Limb (tissue), 2 donors: ENCODE measurements at regions not wholly inside any gene's neighbourhood (a gene's known extent, or its start where the extent isn't known, plus 50 kb on each side); places are given as distances from the start of the nearest gene placed in this dataset.
"Not testable (repeated sequence)": the region's sequence is repeated elsewhere in the genome, so short reads cannot be mapped to it uniquely, and the experiment has no call there.

ENCODE experiments used
- DNase-seq, 2 donors: peaks; one replicate each; pipeline ENCODE4 v3.0.0-alpha.2; 2016; ENCODE audit errors: extremely low spot score in 2 of 2

- DNase-seq = no peak
These were observed 1551.7 kb upstream of the GOT2 start for GRCh38 chr16:60285794-60286193.

GRCh38 chr16:60279061-60279665, 1545.0 kb upstream of the GOT2 start:
- no peak for DNase-seq

- DNase-seq = no peak
These were observed 1540.4 kb upstream of the GOT2 start for GRCh38 chr16:60274431-60275019.

- DNase-seq = no peak
These were observed 1537.7 kb upstream of the GOT2 start for GRCh38 chr16:60271781-60272180.

- no peak for DNase-seq
These were observed 1537.1 kb upstream of the GOT2 start for GRCh38 chr16:60271025-60271771.

- DNase-seq = no peak
These were observed 1527.3 kb upstream of the GOT2 start for GRCh38 chr16:60261425-60261824.

DNA sequence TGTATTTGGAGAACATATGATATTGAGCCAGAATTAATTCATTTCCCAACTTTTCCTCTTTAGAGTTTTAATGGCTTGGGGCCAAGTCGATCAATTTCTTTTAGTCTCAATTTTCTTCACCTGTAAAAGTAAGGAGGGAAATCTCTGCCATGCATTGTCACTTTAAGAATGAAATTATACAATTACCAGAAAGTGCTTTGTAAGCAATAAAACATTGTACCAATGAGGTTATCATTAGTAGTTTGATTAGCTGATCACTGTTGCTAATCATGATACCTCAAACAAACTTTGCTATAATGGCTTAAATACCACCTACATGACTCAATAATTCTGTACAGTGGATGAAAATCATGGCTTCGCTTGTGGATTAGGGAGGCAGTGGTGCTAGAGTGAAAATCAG, 1525.8 kb upstream of the GOT2 start:
- DNase-seq = no peak

- DNase-seq = no peak
These were observed 1512.0 kb upstream of the GOT2 start for GRCh38 chr16:60246086-60246485.

DNA sequence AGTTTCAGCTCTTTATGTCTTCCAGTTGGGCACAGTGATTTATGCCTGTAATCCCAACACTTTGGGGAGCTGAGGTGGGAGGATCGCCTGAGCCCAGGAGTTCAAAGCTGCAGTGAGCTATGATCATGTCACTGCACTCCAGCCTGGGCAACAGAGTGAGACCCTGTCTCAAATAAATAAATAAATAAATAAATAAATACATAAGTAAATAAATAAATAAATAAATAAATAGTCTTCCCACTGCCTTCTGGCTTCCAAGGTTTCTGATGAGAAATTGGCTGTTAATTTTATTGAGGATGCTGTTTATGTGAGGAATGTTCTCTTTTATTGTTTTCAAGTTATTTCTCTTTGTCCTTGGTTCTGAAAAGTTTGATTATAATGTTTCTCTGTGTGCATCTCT, 1507.6 kb upstream of the GOT2 start:
- no peak for DNase-seq

DNA sequence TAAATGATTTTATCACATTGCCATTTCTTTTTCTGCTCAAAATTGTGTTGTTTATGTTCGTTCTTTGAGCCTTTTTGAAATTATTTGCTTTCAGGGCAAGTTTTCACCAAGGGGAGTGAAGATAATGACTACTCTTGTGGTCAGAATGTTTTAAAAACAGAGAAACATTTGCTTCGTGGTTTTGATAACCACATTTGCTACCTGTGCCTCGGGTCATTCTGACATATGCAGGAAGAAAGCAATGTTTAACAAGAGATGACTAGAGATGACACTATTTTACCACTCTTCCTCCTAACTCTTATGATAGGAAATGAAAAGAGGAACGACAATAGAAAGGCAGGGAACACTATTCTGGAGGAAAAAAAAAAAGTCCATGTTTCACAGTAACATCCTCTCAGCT, 1496.5 kb upstream of the GOT2 start:
- DNase-seq = no peak

DNA sequence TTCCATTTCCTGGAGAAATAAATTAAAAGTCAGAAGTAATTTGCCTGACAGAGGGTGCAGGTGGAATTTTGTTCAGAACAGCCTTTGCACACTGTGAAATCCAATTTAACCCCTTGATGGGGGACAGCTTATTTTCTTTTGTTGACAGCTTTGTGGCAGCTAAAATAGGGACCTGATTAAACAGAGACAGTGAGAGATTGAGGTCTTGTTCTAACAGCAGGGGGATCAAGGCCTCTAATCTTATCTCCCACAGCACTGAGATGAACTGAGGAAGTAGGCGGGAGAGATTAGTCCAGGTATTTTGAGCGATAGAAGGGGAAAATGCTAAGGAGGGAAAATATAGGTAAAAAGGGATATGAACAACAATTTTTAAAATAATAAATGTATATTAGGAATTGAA, 1491.4 kb upstream of the GOT2 start:
- no peak for DNase-seq

DNA sequence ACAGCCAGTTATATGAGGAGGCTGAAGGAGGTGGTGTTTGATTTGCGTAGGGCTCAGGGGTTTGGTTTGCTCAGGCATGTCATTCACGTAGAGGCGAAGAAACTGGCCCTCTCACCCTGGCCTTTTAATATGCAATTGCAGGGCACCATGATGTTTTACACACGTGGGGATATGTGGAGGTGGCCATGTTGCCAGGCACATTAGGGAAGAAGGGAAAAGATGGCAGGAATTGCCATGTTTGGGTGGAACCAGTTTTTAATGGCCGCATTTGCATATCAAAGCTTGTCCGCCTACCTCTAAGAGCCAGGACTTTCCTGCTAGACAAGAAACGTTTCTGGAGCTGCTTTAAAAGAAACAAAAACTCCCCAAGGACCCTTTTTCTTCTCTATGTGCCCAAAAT, 1483.7 kb upstream of the GOT2 start:
- no peak for DNase-seq

- no peak for DNase-seq
These were observed 1480.2 kb upstream of the GOT2 start for GRCh38 chr16:60214311-60214710.

DNA sequence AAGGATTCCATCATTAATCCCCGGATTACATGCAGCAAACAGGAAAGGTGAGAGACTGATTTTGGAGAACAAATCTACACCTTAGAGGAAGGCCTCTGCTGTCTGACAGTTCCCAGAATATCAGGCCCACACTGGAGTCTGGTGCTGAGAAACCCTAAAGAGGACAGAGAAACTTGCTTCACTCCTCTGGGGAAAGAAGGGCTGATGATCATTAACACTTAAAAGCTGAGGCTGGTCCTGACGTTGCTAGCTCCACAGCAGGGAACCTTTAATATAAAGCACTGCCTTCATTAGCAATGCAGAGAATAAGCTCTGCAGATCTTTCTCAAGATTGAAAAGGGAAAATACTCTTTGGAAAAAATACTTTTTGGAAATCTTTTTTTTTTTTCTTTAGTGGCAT, 1472.4 kb upstream of the GOT2 start:
- DNase-seq = no peak

DNA sequence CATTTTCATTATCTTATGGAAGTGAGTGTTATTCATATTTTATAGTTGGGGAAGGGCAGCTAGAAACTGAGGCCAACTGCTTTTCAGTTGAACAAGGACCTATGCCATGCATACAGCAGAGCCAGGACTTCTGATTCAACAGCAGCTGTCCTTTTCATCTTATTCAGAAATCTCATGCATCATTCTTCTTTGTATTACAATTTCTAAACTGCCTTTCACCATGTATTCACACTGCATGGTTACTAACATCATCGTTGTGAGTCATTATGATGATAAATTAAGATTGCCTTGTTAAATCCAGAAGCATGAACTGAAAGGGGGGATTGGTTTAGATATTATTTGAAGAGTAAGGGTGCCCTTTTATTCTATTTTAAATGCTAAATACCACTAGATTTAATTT, 1470.1 kb upstream of the GOT2 start:
- DNase-seq = no peak

GRCh38 chr16:60203525-60204124, 1469.5 kb upstream of the GOT2 start:
- peak in 1 of 2 donors; percentile 27 for DNase-seq

DNA sequence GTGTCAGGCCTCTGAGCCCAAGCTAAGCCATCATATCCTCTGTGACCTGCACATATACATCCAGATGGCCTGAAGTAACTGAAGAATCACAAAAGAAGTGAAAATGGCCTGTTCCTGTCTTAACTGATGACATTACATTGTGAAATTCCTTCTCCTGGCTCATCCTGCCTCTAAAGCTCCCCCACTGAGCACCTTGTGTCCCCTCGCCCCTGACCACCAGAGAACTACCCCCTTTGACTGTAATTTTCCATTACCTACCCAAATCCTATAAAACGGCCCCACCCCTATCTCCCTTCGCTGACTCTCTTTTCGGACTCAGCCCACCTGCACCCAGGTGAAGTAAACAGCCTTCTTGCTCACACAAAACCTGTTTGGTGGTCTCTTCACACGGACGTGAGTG, 1466.6 kb upstream of the GOT2 start:
- not testable (repeated sequence) for DNase-seq

DNA sequence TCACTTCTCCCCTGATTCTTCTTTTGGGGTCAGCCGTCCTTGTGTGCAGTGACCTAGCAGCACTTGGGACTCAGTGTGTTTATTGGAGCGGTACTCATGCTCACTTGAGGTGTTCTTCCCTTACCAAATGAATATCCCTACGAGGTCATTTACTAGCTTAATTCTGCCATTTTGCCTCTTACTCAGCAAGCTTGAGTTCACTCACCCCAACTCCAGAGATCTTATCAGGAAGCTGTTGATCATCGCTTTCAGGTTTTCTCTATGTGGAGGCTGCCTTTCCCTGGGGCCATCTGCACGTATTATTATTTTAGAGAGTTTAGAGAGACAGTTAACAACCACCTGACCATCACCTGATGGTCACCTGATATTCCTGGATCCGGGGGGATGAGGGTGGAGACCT, 1466.0 kb upstream of the GOT2 start:
- DNase-seq = no peak

DNA sequence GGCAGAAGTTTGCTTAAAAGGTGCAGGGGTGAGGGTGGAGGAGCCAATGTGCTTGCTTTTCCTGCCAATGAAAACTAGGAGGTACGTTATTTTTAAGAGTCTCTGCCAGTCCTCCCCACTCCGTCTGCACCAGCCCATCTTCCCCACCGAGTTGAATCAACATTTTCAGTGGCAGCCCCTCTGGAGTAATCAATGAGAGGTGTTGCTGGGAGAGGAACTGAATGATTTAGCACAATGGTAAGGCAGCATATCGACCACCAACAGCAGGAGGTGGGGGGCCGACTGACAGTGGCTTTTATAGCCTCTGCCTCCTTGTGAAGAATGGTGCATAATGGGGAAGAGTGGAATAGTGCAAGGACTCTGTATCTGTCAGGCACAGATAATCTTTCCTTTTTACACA, 1465.0 kb upstream of the GOT2 start:
- DNase-seq = no peak

DNA sequence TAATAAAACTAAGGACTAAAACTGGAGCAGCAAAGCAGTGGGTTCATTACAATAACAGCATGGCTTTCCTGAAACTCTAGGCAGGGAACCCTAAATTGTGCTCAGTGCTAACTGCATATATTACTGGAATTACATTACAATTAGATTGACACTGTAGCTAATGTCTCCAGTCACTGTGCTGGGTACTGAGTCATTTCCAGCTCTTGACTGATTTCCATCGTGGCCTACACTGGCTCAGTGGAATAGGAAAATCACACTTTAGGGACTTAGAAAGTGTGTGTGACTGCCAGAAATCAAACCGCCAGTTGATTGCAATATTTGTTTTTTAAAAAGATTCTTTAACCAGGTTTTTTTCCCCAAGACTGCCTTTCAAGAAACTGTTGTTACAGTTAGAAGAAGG, 1447.4 kb upstream of the GOT2 start:
- no peak for DNase-seq

- DNase-seq = no peak
These were observed 1446.5 kb upstream of the GOT2 start for GRCh38 chr16:60180609-60181008.

DNA sequence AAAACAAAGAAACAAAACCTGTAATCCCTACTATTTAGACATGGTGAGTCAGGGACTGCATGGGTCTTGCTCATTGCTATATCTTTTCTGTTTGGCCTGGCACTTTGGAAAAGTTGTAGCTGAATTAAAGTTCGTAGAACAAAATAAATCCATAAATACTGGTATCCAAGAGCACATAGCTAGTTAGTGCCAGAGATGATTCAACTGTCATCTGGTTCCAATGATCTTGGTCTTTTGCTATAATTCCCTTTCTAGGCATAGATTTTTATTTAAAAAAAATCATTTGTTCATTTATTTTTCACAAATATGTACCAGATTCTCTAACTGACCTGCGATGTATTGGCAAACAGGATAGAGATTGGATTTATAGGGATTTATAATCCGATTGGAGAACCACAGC, 1436.1 kb upstream of the GOT2 start:
- peak in 1 of 2 donors; percentile 2 for DNase-seq

- DNase-seq = no peak
These were observed 1432.0 kb upstream of the GOT2 start for GRCh38 chr16:60166111-60166510.
